ENCODE measurements at regions not wholly inside any gene's neighbourhood (a gene's known extent, or its start where the extent isn't known, plus 50 kb on each side); places are given as distances from the start of the nearest gene placed in this dataset.
A peak's percentile ranks its signal among the peaks of the same experiment; 100 is the strongest.
"Not testable (repeated sequence)": the region's sequence is repeated elsewhere in the genome, so short reads cannot be mapped to it uniquely, and the experiment has no call there.

GRCh38 chrY:7390056-7390455 is 478.5 kb upstream of the AMELY start:
- no peak for DNase-seq

GRCh38 chrY:7382988-7383387 is 471.4 kb upstream of the AMELY start:
- DNase-seq: no peak

- DNase-seq: no peak
These were observed 465.5 kb upstream of the AMELY start for GRCh38 chrY:7377091-7377490.

- not testable (repeated sequence) for DNase-seq
These were observed 462.9 kb upstream of the AMELY start for GRCh38 chrY:7374485-7374884.

- not testable (repeated sequence) for DNase-seq
These were observed 460.4 kb upstream of the AMELY start for GRCh38 chrY:7371953-7372352.

GRCh38 chrY:7371026-7371425 is 459.5 kb upstream of the AMELY start:
- not testable (repeated sequence) for DNase-seq

GRCh38 chrY:7359520-7359919 is 448.0 kb upstream of the AMELY start:
- DNase-seq: no peak

- DNase-seq: no peak
These were observed 446.7 kb upstream of the AMELY start for GRCh38 chrY:7358103-7358752.

- DNase-seq: not testable (repeated sequence)
These were observed 444.3 kb upstream of the AMELY start for GRCh38 chrY:7355891-7356290.

- DNase-seq: peak; percentile 59 to 64
These were observed 433.1 kb upstream of the AMELY start for GRCh38 chrY:7344661-7345060.

GRCh38 chrY:7343261-7343660 is 431.7 kb upstream of the AMELY start:
- no peak for DNase-seq

- peak; percentile 49 to 68 for DNase-seq
These were observed 431.2 kb upstream of the AMELY start for GRCh38 chrY:7342732-7343131.

GRCh38 chrY:7339391-7340087 is 428.0 kb upstream of the AMELY start:
- no peak for DNase-seq

GRCh38 chrY:7336023-7336873 is 424.7 kb upstream of the AMELY start:
- DNase-seq: no peak

- no peak for DNase-seq
These were observed 422.9 kb upstream of the AMELY start for GRCh38 chrY:7334449-7334848.

- peak; percentile 38 to 63 for DNase-seq
These were observed 415.0 kb upstream of the AMELY start for GRCh38 chrY:7326296-7327246.

GRCh38 chrY:7325531-7325930 is 414.0 kb upstream of the AMELY start:
- DNase-seq: no peak

GRCh38 chrY:7320751-7321150 is 409.2 kb upstream of the AMELY start:
- no peak for DNase-seq

- DNase-seq: not testable (repeated sequence)
These were observed 408.6 kb upstream of the AMELY start for GRCh38 chrY:7320171-7320570.

- DNase-seq: no peak
These were observed 406.6 kb upstream of the AMELY start for GRCh38 chrY:7318122-7318521.

GRCh38 chrY:7317571-7317970 is 406.0 kb upstream of the AMELY start:
- no peak for DNase-seq

- DNase-seq: peak; percentile 55 to 68
These were observed 399.1 kb upstream of the AMELY start for GRCh38 chrY:7310482-7311269.
